GM19467 (cell line): ENCODE measurements at regions not wholly inside any gene's neighbourhood (a gene's known extent, or its start where the extent isn't known, plus 50 kb on each side); places are given as distances from the start of the nearest gene placed in this dataset.

Source experiments
- ATAC-seq: cut with Tn5 transposase; IDR thresholded peaks from one replicate; pipeline ENCODE4 v1.9.1; 2021; ENCODE audit warnings: mild to moderate bottlenecking, moderate library complexity; ENCODE audit not compliant: unreplicated experiment

DNA sequence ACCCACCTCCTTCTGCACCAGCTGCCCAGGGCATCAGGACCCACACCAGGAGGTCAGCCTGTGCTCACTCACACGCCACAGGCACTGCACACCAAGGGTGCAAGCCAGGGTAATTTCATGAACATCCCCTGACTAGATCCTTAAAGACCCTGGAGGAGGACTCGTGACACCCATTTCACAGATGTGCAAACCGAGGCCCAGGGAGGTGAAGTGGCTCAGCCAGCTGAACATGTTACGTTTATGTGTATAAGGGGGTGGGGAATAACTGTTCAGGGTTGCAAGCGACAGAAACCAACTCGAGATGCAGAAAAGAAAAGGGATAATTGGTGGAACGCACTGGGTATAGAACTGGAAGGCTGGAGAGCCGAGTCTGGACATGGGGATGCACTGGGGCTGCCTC, 138.1 kb upstream of the FOXF1 start:
- no peak for ATAC-seq

- ATAC-seq: no peak
These were observed 136.9 kb upstream of the FOXF1 start for GRCh38 chr16:86373276-86373901.

DNA sequence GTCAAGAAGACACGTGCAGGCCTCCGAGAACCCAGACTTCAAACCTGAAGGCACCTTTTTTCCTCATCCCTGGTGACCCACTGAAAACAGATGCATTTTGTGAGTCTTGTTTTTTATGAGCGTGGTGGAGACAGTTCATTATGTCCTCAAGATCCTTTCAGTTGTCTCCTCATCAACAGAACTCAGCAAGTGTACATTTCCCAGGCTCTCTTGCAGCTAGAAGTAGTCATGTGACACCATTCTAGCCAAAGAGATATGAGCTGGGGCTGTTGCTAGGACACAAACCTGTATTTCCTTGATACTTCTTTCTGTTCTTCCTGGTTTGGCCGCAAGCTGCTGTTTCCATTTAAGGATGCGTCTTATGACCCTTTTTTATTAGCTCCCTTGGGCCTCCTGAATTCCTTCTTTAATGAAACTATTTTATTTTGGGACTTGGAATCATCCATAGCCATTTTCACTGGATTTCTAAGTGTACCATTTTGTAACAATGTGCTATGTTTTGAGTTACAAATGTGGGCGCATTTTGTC, 135.7 kb upstream of the FOXF1 start:
- no peak for ATAC-seq

- ATAC-seq: no peak
These were observed 135.0 kb upstream of the FOXF1 start for GRCh38 chr16:86375364-86375763.

GRCh38 chr16:86375851-86376250, 134.5 kb upstream of the FOXF1 start:
- no peak for ATAC-seq

- no peak for ATAC-seq
These were observed 133.5 kb upstream of the FOXF1 start for GRCh38 chr16:86376837-86377236.

DNA sequence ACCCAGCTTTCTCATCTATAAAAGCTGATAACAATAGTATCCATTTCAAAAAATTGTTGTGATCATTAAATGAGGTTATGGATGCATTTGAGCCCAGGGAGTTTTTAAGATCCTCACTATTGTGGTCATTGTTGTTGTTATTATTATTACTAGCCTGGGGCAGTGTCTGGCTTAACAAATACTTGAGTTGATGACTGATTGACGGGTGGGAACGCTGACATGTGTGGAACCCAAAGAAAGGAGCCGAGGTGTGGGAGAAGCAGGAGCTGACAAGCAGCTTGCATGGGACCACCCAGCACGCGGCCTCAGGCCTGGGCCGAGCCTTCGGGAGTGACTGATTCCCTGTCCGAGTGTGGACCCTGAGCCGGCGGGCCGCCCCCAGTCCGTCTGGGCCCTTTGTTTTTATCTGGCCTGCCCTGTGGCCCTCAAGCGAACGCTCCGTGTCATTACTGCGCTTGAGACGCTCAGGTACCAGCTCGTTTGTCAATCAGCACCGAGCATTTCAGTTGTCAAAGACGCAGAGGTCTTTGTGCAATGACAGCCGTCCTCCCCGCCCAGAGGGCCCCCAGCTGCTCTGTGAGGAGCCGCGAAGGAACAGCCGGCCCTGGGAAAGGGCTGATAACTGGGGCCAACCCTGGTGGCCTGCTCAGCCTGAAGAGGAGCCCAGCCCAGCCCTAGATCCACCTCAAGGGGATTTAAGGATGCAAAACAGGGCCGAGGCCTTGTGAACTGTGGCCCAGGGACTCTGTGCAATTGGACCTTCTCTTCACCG, 132.9 kb upstream of the FOXF1 start:
- ATAC-seq: no peak

GRCh38 chr16:86378128-86378527, 132.2 kb upstream of the FOXF1 start:
- no peak for ATAC-seq

- ATAC-seq: no peak
These were observed 131.4 kb upstream of the FOXF1 start for GRCh38 chr16:86378831-86379504.

- ATAC-seq: no peak
These were observed 130.9 kb upstream of the FOXF1 start for GRCh38 chr16:86379505-86379846.

- no peak for ATAC-seq
These were observed 130.3 kb upstream of the FOXF1 start for GRCh38 chr16:86380030-86380429.

- ATAC-seq: no peak
These were observed 128.8 kb upstream of the FOXF1 start for GRCh38 chr16:86381491-86381890.

- no peak for ATAC-seq
These were observed 128.1 kb upstream of the FOXF1 start for GRCh38 chr16:86382067-86382773.

DNA sequence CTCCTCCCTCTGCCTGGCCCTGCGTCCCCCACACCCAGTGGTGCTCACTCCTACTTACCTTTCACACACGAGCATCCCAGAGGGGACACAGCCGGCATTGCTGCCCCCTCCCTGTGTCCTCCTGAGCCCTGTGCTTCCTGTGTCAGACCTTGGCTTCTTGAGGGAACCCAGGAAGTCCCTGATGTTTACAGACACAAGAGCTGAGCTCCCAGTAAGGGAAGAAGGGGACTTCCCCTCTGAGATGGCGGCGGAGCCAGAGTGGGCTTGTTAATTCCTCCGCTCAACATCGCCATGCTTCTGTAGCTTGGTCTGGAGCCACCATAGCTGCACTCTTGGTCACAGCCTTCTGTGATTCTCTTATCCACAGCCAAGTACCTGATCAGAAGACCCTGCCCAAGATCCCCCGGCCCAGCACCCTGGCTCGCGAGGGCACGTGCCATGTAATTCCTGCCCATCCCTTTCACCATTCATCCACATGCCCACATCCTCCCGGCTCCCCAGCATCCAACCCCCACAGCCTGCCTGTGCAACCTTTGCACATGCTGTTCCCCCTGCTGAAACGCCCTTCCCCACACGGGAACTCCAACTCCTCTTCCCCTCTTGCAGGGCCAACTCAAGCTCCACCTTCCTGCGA, 127.4 kb upstream of the FOXF1 start:
- ATAC-seq: no peak

DNA sequence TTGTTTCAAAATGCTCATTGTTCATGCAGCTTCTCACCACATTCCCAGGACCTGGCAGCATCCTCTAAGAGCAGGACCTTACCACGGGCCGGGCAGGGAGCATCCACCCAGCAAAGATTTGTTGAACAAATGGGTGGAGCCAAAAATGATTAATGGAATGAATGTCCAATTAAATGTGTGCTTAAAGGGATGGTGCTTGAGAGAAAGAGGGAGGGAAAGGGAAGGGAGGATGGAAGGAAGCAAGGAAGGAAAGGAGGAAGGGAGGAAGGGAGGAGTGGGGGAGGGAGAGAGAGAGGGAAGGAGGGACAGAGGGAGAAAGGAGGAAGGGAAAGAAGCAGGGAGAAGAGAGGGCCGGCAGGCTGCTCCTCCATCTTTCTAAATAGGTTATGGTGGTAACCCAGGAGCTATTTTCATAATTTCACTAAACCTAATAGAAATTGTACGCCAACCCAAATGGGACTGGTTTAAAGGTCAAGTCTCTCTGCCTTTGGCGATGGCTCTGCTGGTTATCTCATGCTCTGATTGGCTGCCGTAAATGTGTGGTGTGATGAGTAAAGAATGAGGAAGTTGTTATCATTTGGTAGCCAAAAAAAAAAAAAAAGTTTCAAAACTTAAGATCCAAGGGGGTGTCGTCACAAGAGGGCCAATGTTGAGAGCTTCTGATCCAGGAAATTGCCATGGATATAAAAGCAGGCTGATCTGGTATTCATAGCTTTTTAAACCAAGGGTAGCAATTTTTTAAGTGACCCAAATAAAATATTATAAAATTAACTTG, 126.7 kb upstream of the FOXF1 start:
- ATAC-seq: no peak

GRCh38 chr16:86384263-86384649, 126.1 kb upstream of the FOXF1 start:
- ATAC-seq: no peak

GRCh38 chr16:86384980-86385379, 125.3 kb upstream of the FOXF1 start:
- ATAC-seq: no peak

DNA sequence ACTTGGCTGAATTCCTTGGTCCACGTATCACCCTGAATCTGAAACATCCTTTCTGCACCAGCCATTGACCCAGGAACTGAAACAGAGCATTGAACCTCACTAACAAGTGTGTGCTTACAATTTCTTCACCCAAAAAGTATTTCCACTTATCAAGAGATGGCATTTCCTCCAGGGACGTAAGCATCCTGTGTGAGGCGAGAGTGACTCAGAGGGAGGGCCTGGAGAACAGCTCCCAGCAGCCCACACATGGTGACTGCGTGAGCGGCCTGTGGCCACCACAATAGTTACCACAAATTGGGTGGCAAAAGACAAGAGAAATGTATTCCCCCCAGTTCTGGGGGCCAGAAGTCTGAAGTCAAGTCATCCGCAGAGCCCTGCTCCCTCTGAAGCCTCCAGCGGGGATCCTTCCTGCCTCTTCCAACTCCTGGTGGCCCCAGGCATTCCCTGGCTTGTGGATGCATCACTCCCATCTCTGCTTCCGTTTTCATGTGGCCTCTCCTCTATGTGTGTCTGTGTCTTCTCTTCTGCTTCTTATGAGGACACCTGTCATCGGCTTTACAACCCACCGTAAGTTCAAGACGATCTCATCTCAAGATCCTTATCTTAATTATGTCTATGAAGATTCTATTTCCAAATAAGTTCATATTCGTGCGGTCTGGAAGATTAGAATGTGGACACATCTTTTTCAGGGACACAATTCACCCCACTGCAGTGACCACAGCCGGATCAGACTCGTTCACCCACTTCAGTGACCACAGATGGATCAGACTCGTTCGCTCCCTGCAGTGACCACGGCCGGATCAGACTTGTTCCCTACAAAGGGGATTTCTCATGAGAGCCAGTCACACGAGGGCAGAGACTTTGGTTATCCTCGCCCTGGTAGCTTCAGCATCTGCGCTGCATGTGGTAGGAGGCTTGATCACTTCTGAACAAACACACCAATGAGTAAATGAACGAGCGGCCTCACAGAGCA, 122.6 kb upstream of the FOXF1 start:
- no peak for ATAC-seq

GRCh38 chr16:86388976-86389375, 121.4 kb upstream of the FOXF1 start:
- ATAC-seq: no peak
